ENCODE measurements at regions not wholly inside any gene's neighbourhood (a gene's known extent, or its start where the extent isn't known, plus 50 kb on each side); places are given as distances from the start of the nearest gene placed in this dataset.

DNA sequence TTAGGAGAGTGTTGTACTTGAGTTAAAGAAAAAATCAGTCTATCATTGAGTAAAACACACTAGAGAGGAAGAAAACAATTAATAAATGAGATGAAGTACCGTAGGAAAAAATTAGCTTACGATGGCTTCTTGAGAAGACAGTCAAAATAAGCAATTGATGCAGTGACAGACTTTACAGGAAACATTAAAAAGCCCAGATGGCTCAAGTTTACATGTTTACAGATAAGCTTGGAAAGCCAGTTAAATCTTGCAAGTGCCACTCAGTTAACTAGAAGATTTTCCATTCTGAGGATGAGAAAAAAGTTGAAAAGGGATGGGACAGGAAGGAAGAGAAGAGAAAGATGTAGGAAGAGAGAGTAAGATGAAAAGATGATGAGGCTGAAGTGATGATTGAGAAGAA is 288.8 kb upstream of the FERMT1 start:
- Mint-ChIP-seq H3K4me3 (no peak overlapping the region), H3K27me3 (ENCODE audit: low read depth) (no peaks in the 10 kb centered on the region), H3K9me3 (no peaks in the 10 kb centered on the region), H3K36me3 (ENCODE audit: low read depth) (no peaks in the 10 kb centered on the region), H3K27ac (ENCODE audit: unreplicated experiment) (no peak overlapping the region), H3K4me1 (peaks cover 6% of the 10 kb centered on the region)
- TF ChIP-seq, protein P1, sequence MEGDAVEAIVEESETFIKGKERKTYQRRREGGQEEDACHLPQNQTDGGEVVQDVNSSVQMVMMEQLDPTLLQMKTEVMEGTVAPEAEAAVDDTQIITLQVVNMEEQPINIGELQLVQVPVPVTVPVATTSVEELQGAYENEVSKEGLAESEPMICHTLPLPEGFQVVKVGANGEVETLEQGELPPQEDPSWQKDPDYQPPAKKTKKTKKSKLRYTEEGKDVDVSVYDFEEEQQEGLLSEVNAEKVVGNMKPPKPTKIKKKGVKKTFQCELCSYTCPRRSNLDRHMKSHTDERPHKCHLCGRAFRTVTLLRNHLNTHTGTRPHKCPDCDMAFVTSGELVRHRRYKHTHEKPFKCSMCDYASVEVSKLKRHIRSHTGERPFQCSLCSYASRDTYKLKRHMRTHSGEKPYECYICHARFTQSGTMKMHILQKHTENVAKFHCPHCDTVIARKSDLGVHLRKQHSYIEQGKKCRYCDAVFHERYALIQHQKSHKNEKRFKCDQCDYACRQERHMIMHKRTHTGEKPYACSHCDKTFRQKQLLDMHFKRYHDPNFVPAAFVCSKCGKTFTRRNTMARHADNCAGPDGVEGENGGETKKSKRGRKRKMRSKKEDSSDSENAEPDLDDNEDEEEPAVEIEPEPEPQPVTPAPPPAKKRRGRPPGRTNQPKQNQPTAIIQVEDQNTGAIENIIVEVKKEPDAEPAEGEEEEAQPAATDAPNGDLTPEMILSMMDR (conservative IDR thresholded peaks at IDR 0.05), result no peak
- no peak for DNase-seq (ENCODE audit: low read depth, low spot score)

DNA sequence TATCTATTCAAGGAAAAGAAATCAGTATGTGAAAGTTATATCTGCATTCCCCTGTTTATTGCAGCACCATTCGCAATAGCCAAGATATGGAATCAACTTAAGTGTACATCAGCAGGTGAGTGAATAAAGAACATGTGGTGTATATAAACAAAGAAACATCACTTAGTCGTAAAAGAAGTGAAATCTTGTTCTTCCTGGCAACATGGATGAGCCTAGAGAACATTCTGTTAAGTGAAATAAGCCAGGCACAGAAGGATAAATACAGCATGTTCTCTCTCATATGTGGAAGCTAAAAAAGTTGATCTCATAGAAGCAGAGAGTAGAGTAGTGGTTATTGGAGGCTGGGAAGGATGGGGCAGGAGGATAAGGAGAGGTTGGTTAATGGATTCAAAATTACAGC is 287.9 kb upstream of the FERMT1 start:
- no peak overlapping the region for H3K4me3 Mint-ChIP-seq
- no peaks in the 10 kb centered on the region for H3K27me3 Mint-ChIP-seq (ENCODE audit: low read depth)
- H3K9me3 Mint-ChIP-seq, result no peaks in the 10 kb centered on the region
- TF ChIP-seq, protein P1 (conservative IDR thresholded peaks at IDR 0.05), result no peak
- no peaks in the 10 kb centered on the region for H3K36me3 Mint-ChIP-seq (ENCODE audit: low read depth)
- H3K4me1 Mint-ChIP-seq, result peaks cover 6% of the 10 kb centered on the region
- DNase-seq (ENCODE audit: low read depth, low spot score), result no peak
- no peak overlapping the region for H3K27ac Mint-ChIP-seq (ENCODE audit: unreplicated experiment)

DNA sequence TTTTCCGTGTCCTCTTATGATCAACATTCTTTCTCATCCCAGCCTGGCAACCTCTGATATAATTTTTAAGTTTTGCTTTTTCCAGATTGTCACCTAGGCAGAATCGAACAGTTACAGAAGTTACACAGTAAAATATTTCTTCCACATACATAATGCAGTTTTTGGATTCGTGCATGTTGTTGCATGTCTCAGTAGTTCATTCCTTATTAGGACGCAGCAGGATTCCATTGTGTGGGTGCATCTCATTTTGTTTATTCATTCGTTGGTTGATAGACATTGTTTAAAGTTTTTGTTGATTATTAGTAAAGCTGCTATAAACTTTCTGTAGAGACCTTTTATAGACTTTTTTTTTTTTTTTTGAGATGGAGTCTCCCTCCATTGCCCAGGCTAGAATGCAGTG is 284.3 kb upstream of the FERMT1 start:
- Mint-ChIP-seq H3K4me1 (peaks cover 6% of the 10 kb centered on the region), H3K36me3 (ENCODE audit: low read depth) (no peaks in the 10 kb centered on the region), H3K9me3 (no peaks in the 10 kb centered on the region), H3K4me3 (no peak overlapping the region), H3K27ac (ENCODE audit: unreplicated experiment) (no peak overlapping the region), H3K27me3 (ENCODE audit: low read depth) (no peaks in the 10 kb centered on the region)
- no peak for DNase-seq (ENCODE audit: low read depth, low spot score)
- TF ChIP-seq, protein P1 (conservative IDR thresholded peaks at IDR 0.05), result no peak

DNA sequence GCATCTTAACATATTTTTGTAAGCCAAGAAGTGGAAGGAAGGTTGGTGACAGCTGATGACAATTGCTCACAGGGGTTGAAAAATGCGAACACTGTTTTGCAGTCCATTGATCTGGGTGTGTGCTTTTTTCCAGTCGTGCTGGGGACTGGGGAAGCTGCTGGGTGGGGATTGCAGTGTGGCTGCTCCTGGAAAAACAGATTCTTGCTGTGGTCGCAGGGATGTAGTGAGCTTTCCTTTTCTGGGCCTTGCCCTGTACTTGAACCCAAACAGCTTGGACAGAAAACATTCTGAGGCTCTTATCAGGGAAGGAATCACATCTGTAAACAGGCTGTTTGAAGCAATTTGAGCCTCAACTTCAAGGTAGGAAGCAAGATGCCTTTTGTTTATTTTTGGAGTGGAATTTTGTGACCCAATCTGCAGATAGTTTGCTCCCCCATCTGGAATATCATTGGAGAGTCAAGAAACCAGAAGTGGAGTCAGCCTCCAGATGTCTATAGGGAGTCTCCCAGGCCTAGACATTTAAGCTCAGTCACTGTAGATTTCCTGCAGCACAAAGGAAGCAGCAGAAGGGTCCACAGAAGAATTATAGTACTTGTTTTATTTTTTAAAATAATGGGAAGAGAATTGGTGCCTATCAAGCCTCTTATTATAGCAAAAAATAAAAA is 279.2 kb upstream of the FERMT1 start:
- TF ChIP-seq, protein P1 (conservative IDR thresholded peaks at IDR 0.05), result no peak
- H3K9me3 Mint-ChIP-seq, result no peaks in the 10 kb centered on the region
- no peaks in the 10 kb centered on the region for H3K4me1 Mint-ChIP-seq
- H3K27me3 Mint-ChIP-seq (ENCODE audit: low read depth), result no peaks in the 10 kb centered on the region
- no peak overlapping the region for H3K27ac Mint-ChIP-seq (ENCODE audit: unreplicated experiment)
- DNase-seq (ENCODE audit: low read depth, low spot score), result no peak
- H3K4me3 Mint-ChIP-seq, result no peak overlapping the region
- no peaks in the 10 kb centered on the region for H3K36me3 Mint-ChIP-seq (ENCODE audit: low read depth)

DNA sequence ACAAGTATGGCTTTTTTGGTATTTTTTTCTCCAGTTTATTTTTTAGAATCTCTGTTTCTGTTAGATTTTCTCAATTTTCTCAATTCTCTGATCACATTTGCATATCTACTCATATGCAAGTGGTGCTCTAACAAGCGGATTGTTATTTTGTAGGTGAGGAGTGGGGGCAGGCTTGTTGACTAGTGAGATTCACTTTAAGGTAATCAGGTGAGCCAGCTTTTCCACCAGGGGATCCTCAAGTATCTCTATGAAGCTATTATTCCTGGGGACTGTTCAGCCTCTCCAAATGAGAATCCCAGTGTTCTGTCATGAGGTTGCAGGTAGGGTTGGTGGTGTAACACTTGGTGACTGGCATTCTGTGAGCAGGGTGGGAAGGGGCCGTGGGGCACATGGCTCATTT is 274.3 kb upstream of the FERMT1 start:
- DNase-seq (ENCODE audit: low read depth, low spot score), result no peak
- Mint-ChIP-seq H3K4me3 (no peak overlapping the region), H3K4me1 (no peaks in the 10 kb centered on the region), H3K9me3 (peaks cover under 1% of the 10 kb centered on the region), H3K36me3 (ENCODE audit: low read depth) (no peaks in the 10 kb centered on the region), H3K27ac (ENCODE audit: unreplicated experiment) (no peak overlapping the region), H3K27me3 (ENCODE audit: low read depth) (peaks cover 2% of the 10 kb centered on the region)
- TF ChIP-seq, protein P1 (conservative IDR thresholded peaks at IDR 0.05), result no peak
